Activated naive CD8-positive, alpha-beta T cell treated with anti-CD3 and anti-CD28 coated beads, Interleukin-2, amount 50 U/mL, for 24 hours (primary cell): ENCODE measurements at regions not wholly inside any gene's neighbourhood (a gene's known extent, or its start where the extent isn't known, plus 50 kb on each side); places are given as distances from the start of the nearest gene placed in this dataset.
"Not testable (repeated sequence)": the region's sequence is repeated elsewhere in the genome, so short reads cannot be mapped to it uniquely, and the experiment has no call there.

Experiments
- ATAC-seq: fragments of 150-1000 bp; cut with Tn5 transposase; one replicate; pipeline ENCODE4 v1.10.0; 2021
- DNase-seq: peaks from one replicate; pipeline ENCODE4 v3.0.0; 2021
- H3K27ac Mint-ChIP-seq: one replicate; pipeline ENCODE4 v1.8.0; 2021; ENCODE audit warnings: mild to moderate bottlenecking, mixed read lengths
- H3K27me3 Mint-ChIP-seq: one replicate; pipeline ENCODE4 v1.8.0; 2021; ENCODE audit warnings: mixed read lengths
- H3K36me3 Mint-ChIP-seq: one replicate; pipeline ENCODE4 v1.8.0; 2021; ENCODE audit warnings: low read depth, mixed read lengths
- H3K4me1 Mint-ChIP-seq: one replicate; pipeline ENCODE4 v1.8.0; 2021; ENCODE audit warnings: mixed read lengths
- H3K4me3 Mint-ChIP-seq: one replicate; pipeline ENCODE4 v1.8.0; 2021; ENCODE audit warnings: mild to moderate bottlenecking, moderate library complexity, mixed read lengths
- H3K9me3 Mint-ChIP-seq: one replicate; pipeline ENCODE4 v1.8.0; 2021; ENCODE audit warnings: mixed read lengths

DNA sequence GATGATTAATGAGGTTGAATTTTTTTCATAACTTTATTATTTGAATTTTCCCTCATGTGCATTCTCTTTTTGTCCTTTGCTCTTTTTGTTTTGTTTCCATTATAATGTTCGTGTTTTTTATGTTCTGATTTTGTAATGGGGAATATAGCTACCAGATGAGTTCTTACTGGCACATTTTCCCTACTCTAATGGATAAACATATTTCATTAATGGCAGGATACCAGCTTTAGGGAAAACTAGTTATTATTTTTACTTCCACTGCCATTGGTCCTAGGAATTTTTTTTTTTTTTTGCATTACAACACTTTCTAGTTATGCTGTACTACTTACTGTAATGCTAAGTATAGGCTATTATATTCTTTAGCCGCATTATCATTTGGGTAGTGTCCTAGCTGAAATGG, 286.3 kb downstream of the SPRY1 start:
- ATAC-seq (no peak), DNase-seq (no peak)
- H3K27ac Mint-ChIP-seq, result no peak overlapping the region
- no peaks in the 10 kb centered on the region for H3K4me1 Mint-ChIP-seq
- peaks cover 14% of the 10 kb centered on the region for H3K27me3 Mint-ChIP-seq
- peaks cover 2% of the 10 kb centered on the region for H3K36me3 Mint-ChIP-seq
- peaks cover 14% of the 10 kb centered on the region for H3K9me3 Mint-ChIP-seq
- no peak overlapping the region for H3K4me3 Mint-ChIP-seq

DNA sequence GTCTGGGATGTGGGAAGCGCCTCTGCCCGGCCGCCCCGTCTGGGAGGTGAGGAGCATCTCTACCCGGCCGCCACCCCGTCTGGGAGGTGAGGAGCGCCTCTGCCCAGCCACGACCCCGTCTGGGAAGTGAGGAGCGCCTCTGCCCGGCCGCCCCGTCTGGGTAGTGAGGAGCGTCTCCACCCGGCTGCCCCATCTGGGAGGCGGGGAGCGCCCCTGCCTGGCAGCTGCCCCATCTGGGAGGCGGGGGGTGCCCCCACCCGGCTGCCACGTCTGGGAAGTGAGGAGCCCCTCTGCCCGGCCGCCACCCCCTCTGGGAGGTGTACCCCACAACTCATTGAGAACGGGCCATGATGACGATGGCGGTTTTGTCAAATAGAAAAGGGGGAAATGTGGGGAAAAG, 288.3 kb downstream of the SPRY1 start:
- not testable (repeated sequence) for ATAC-seq, DNase-seq, H3K27ac Mint-ChIP-seq, H3K4me3 Mint-ChIP-seq, H3K4me1 Mint-ChIP-seq, H3K36me3 Mint-ChIP-seq, H3K27me3 Mint-ChIP-seq
- peaks cover 18% of the 10 kb centered on the region for H3K9me3 Mint-ChIP-seq

DNA sequence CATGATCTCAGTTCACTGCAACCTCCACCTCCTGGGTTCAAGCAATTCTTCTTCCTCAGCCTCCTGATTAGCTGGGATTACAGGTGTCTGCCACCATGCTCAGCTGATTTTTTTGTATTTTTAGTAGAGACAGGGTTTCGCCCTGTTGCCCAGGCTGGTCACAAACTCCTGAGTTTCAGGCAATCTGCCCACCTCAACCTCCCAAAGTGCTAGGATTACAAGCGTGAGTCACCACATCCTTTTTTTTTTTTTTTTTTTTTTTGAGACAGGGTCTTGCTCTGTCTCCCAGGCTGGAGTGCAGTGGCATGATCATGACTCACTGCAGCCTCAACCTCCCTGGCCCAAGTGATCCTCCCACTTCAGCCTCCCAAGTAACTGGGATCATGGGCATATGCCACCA, 298.9 kb downstream of the SPRY1 start:
- not testable (repeated sequence) for H3K4me3 Mint-ChIP-seq, H3K4me1 Mint-ChIP-seq, ATAC-seq, H3K27me3 Mint-ChIP-seq, H3K27ac Mint-ChIP-seq, DNase-seq, H3K9me3 Mint-ChIP-seq, H3K36me3 Mint-ChIP-seq

DNA sequence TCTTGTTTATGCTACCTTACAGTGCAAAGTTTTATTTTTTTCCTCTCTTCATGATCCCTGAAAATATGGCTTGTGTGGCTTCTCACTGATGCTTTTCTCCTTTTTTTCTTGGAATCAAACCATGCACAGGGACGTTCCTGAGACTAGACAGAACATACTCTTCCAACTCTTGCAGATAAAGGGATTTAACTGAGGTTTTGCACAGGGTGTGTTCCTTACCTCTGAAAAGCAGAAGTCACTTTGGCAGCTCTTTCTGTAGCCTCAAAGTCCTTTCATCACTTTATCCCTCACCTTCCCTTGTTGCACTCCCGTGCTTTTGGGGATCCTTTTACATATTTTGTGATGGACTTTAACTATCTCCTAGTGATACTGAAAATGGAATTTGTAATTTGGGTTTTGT, 300.1 kb downstream of the SPRY1 start:
- Mint-ChIP-seq H3K4me1 (no peaks in the 10 kb centered on the region), H3K4me3 (no peak overlapping the region), H3K9me3 (no peaks in the 10 kb centered on the region), H3K36me3 (no peaks in the 10 kb centered on the region), H3K27me3 (no peaks in the 10 kb centered on the region), H3K27ac (no peak overlapping the region)
- DNase-seq, result no peak
- no peak for ATAC-seq

DNA sequence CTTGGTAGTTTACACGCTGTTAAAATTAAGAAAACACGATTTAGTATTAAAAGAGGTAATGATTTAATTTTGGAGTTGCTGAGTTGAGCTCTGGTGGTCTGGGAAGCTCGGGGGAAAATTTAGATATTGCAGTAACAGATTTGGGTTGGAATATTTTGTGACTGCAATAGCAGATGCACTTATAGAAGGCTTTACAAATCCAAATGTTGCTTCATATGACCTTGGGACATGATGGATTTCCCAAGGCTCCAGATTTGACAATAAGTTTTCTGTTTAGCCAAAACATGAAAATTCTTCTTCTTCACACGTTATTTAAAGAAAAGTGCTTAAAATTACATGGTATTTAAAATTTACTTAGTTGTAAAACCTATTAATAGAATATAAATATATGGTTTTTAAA, 302.0 kb downstream of the SPRY1 start:
- H3K36me3 Mint-ChIP-seq, result no peaks in the 10 kb centered on the region
- H3K9me3 Mint-ChIP-seq, result no peaks in the 10 kb centered on the region
- ATAC-seq (no peak), DNase-seq (no peak)
- no peak overlapping the region for H3K4me3 Mint-ChIP-seq
- no peaks in the 10 kb centered on the region for H3K4me1 Mint-ChIP-seq
- H3K27ac Mint-ChIP-seq, result no peak overlapping the region
- no peaks in the 10 kb centered on the region for H3K27me3 Mint-ChIP-seq

DNA sequence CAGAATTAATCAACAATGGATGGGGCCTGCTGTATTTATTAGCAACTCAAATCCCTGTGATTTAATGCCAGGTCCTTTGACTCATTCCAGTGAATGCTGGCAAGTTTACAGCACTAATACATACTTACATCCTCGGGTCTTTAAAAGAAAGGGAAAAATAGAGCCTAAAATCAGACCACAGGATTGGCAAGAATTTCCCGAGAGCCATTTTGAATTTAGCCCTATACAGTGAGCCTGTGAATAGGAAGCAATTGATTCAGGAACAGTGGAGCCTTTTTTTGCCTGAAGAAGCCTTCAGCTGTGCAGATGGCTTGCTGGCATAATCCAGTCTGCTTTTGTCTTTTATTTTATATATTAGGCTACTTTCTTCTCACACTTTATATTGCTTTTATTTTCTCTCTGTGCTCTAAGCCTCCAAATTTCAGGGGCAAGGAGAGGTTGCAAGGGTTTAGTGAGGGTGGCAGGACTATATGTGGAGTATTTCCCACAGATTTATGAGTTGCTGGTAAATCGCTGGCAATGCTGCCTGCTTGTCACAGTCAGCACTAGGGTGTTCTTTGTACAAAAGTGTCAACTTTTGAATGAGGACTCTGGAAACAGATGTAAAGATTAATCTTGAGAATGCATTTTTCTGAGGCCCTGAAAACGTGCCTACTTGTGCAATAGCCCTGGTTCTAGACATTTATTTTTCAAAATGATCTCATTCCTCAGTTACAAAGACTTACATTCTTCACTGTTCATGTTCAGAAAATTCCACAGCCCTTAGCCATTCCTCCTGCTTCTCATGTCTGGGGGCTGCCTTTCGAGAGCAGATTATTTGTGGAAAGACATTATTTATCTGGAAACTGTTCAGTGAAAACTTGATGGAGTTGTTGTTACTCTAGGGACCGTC, 303.5 kb downstream of the SPRY1 start:
- Mint-ChIP-seq H3K4me1 (no peaks in the 10 kb centered on the region), H3K27me3 (no peaks in the 10 kb centered on the region), H3K36me3 (no peaks in the 10 kb centered on the region), H3K27ac (no peak overlapping the region), H3K9me3 (no peaks in the 10 kb centered on the region), H3K4me3 (no peak overlapping the region)
- ATAC-seq (no peak), DNase-seq (no peak)

DNA sequence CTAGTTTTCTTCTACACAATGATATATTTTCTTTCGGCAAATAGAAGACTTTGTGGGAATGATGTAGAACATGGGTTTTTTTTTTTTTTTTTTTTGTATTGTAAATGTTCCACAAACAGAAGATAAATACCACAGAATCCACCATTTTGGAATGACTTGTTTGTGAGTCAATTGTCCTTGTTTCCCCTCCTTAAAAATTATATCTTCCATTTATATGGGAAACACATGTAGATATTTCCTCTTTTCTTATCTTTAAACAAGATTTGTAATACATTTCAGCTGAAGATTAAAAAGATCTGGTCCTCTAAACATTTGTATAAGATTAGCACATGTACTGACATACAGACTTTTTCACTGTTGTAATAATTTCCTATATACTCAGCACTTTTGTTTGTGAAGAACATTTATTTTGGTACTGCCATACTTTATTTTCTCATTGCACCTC, 304.6 kb downstream of the SPRY1 start:
- no peak for DNase-seq

DNA sequence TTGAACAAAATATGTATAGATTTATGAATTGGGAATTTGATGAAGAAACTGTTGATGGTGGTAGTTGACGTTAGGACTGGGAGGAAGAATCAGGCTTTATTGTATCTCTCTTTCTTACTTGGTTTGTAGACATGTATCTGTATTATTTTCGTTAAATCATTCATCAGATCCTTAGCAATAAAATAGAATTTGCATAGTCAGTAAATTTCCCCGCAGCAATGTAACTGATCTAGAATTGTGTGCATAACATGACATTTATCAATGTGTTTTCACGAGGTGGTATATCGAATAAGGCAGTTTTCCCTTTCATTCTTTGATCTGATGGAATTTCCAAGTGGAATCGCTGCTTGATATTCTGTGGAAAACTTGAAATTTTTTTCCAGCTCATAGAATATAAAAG, 308.8 kb downstream of the SPRY1 start:
- no peak for ATAC-seq
- no peak overlapping the region for H3K4me3 Mint-ChIP-seq
- DNase-seq, result no peak

More for the DNA sequence above, 304.6 kb downstream of the SPRY1 start:
- Mint-ChIP-seq H3K4me1 (no peaks in the 10 kb centered on the region), H3K27ac (no peak overlapping the region), H3K27me3 (no peaks in the 10 kb centered on the region), H3K36me3 (no peaks in the 10 kb centered on the region), H3K4me3 (no peak overlapping the region), H3K9me3 (no peaks in the 10 kb centered on the region)
- no peak for ATAC-seq

DNA sequence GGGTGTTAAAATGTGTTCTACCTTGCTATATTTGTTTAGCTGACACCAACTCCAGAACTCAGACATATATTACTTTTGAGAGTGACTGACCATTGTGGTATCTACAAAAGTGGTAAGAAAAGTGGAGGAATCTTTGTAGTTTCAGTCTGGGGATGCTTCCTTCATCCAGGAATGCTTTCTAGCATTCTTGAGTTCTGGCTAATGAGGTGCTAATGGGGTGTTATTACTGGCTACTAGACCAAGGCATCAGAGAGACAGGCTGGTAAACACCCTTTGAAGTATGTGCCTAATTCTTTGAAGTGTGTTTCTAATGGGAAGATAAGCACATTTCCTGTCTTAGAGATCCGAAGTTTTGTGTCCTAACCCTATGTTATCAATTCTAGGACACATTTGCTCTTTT, 310.4 kb downstream of the SPRY1 start:
- Mint-ChIP-seq H3K4me3 (no peak overlapping the region), H3K4me1 (no peaks in the 10 kb centered on the region), H3K27ac (no peak overlapping the region), H3K27me3 (peaks cover 2% of the 10 kb centered on the region), H3K9me3 (peaks cover 6% of the 10 kb centered on the region), H3K36me3 (no peaks in the 10 kb centered on the region)
- ATAC-seq (no peak), DNase-seq (no peak)

More for the DNA sequence above, 308.8 kb downstream of the SPRY1 start:
- Mint-ChIP-seq H3K36me3 (no peaks in the 10 kb centered on the region), H3K9me3 (peaks cover 6% of the 10 kb centered on the region), H3K27ac (no peak overlapping the region), H3K27me3 (peaks cover 2% of the 10 kb centered on the region), H3K4me1 (no peaks in the 10 kb centered on the region)

DNA sequence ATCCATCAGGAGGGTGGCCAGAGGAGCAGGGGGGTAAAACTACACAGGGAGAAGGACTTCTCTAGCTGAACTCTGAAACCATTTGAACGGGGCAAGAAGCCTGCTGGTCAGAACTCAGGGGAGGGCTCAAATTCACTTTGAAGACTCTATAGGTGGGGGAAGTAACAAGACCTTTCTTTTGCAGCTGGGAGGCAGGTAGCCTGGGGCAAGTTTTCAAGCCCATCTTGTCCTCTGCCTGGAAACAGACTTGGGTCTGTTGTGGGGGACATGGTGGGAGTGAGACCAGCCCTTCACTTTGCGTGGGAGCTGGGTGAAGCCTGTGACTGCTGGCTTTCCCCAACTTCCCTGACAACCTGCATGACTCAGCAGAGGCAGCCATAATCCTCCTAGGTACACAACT, 312.3 kb downstream of the SPRY1 start:
- no peaks in the 10 kb centered on the region for H3K36me3 Mint-ChIP-seq
- H3K4me1 Mint-ChIP-seq, result no peaks in the 10 kb centered on the region
- H3K27me3 Mint-ChIP-seq, result peaks cover 10% of the 10 kb centered on the region
- H3K9me3 Mint-ChIP-seq, result peaks cover 6% of the 10 kb centered on the region
- no peak overlapping the region for H3K27ac Mint-ChIP-seq
- H3K4me3 Mint-ChIP-seq, result no peak overlapping the region
- no peak for ATAC-seq
- no peak for DNase-seq

DNA sequence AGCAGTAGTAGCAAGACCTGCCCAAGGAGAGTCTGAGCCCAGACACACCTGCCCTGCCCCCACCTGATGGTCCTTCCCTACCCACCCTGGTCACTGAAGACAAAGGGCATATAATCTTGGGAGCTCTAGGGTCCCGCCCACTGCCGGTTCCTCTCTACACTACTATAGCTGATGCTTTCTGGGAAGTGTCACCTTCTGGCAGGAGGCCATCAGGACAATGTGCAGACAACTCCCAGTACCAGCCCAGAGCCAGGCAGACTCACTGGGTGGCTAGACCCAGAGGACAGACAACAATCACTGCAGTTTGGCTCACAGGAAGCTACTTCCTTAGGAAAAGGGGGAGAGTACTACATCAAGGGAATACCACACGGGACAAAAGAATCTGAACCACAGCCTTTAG, 312.7 kb downstream of the SPRY1 start:
- H3K36me3 Mint-ChIP-seq, result no peaks in the 10 kb centered on the region
- no peak overlapping the region for H3K27ac Mint-ChIP-seq
- H3K9me3 Mint-ChIP-seq, result peaks cover 9% of the 10 kb centered on the region
- H3K4me3 Mint-ChIP-seq, result no peak overlapping the region
- H3K4me1 Mint-ChIP-seq, result no peaks in the 10 kb centered on the region
- no peak for DNase-seq
- peaks cover 10% of the 10 kb centered on the region for H3K27me3 Mint-ChIP-seq
- ATAC-seq, result no peak

DNA sequence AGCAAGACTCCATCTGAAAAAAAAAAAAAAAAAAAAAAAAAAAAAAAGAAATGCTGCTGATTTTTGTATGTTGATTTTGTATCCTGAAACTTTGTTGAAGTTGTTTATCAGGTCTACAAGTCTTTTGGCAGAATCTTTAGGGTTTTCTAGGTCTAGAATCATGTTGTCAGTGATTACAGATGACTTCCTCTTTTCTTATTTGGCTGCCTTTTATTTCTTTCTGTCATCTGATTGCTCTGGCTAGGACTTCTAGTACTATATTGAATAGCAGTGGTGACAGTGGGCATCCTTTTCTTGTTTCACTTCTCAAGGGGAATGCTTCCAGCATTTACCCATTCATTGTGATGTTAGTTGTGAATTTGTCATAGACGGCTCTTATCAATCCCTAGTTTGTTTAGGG, 334.4 kb downstream of the SPRY1 start:
- Mint-ChIP-seq H3K27ac (no peak overlapping the region), H3K4me1 (no peaks in the 10 kb centered on the region), H3K4me3 (no peak overlapping the region), H3K9me3 (peaks cover 4% of the 10 kb centered on the region), H3K27me3 (peaks cover 3% of the 10 kb centered on the region), H3K36me3 (no peaks in the 10 kb centered on the region)
- ATAC-seq (no peak), DNase-seq (no peak)

DNA sequence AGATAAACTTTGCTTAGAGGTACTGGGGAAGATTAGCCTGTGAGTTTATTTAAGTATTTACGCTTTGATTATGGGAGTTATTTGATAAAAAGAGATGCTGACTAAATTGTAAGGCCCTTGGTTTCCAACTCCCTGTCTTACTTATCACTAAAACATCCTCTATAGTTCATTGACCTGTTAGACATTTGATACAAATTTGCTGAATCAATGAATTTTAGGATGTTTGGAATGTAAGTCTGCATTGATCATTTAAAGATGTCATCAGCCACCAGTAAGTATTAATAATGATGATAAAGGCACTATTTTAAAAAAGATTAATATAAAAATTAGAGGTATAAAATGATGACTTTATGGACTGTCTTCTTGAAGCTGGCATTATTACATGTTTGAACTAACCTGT, 340.6 kb downstream of the SPRY1 start:
- Mint-ChIP-seq H3K4me1 (no peaks in the 10 kb centered on the region), H3K9me3 (peaks cover 4% of the 10 kb centered on the region), H3K36me3 (no peaks in the 10 kb centered on the region), H3K4me3 (no peak overlapping the region), H3K27me3 (no peaks in the 10 kb centered on the region), H3K27ac (no peak overlapping the region)
- ATAC-seq (no peak), DNase-seq (no peak)

DNA sequence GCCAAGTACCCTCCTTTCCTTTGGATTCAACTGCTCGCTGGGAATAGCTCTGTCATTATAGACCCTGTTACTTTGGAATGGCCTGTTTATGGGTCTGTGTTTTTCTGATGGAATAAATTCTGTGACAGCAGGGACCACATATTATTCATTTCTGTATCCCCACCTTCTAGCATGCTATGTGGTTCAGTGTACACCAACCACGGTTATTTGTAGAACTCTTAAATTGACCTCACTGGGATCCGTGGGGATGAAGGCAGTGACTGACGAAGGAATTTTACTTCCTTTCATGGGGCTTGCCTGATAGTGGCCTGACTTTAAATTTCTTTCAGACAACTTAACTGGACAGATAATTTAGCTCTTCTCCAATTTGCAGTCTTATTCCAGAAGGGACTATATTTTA, 343.2 kb downstream of the SPRY1 start:
- Mint-ChIP-seq H3K36me3 (no peaks in the 10 kb centered on the region), H3K4me3 (no peak overlapping the region), H3K4me1 (no peaks in the 10 kb centered on the region), H3K27me3 (peaks cover 4% of the 10 kb centered on the region), H3K9me3 (peaks cover under 1% of the 10 kb centered on the region), H3K27ac (no peak overlapping the region)
- ATAC-seq (no peak), DNase-seq (no peak)

DNA sequence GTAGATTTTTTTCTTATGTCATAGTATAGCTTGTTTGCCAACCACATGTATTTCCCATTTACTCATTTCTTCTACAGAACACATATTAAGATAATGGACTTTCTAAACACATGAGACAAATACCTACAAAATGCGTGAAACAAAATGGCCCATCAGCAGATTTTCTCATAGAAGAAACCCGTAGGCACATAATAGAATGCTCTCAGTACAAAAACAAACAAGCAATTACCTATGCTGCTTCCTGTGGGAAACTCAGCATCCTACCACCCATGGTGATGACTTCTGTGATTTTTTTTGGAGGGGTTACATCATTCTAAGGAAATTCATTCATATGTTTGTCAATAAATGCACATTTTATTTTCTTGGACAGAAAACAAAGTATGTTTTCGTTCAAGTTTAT, 343.6 kb downstream of the SPRY1 start:
- Mint-ChIP-seq H3K27ac (no peak overlapping the region), H3K4me3 (no peak overlapping the region), H3K36me3 (no peaks in the 10 kb centered on the region), H3K4me1 (no peaks in the 10 kb centered on the region), H3K27me3 (peaks cover 6% of the 10 kb centered on the region), H3K9me3 (no peaks in the 10 kb centered on the region)
- DNase-seq (no peak), ATAC-seq (no peak)

DNA sequence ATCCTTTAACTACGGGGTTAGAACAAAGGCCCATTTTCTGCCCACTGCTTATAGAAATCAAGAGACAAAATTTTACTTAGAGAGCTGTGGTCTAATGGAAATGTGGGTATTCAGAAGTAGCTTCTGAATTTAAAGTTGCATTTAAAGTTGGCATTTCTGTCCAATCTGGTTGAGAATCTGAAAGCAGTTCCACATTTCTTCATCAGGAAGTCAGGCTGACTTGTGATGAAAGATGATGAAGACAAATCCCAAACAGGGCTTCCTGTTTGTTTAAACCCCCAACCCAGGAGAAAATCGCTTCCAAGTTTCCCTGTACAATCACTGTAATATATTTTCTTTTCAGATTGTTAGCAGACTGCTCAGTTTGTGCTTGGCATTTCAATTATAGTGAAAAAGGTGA, 345.3 kb downstream of the SPRY1 start:
- Mint-ChIP-seq H3K27ac (no peak overlapping the region), H3K4me3 (no peak overlapping the region), H3K9me3 (no peaks in the 10 kb centered on the region), H3K27me3 (peaks cover 6% of the 10 kb centered on the region), H3K36me3 (no peaks in the 10 kb centered on the region), H3K4me1 (no peaks in the 10 kb centered on the region)
- DNase-seq, result no peak
- no peak for ATAC-seq
